H1 (cell line): ENCODE measurements at regions not wholly inside any gene's neighbourhood (a gene's known extent, or its start where the extent isn't known, plus 50 kb on each side); places are given as distances from the start of the nearest gene placed in this dataset.

Experiments
- CTCF ChIA-PET: fragments of 300-600 bp; sonication (Branson Sonifier 250); formaldehyde crosslinking; loops from one replicate; lab custom pipeline; 2021; ENCODE audit not compliant: partially characterized antibody; lab: Charles Lee
- POLR2A ChIA-PET: fragments of 300-600 bp; sonication (Branson Sonifier 250); formaldehyde crosslinking; loops from one replicate; lab custom pipeline; 2021; ENCODE audit warnings: inconsistent platforms; ENCODE audit not compliant: partially characterized antibody; lab: Charles Lee
- DNase-seq, 2 experiments: peaks; one replicate each; pipeline versions ENCODE4 v3.0.0 to v3.0.0-alpha.2; 2010 to 2022; ENCODE audit warnings: low spot score in 2 of 2, low read depth in 1 of 2, mixed read lengths in 1 of 2
- FAIRE-seq: peaks from 2 replicates; lab custom pipeline; 2011; peaks lifted over from hg19 to GRCh38; lab: Jason Lieb, UNC
- H2AFZ ChIP-seq: 2 replicates; pipeline ENCODE4 v1.8.1; 2012; ENCODE audit warnings: low read length, inconsistent platforms
- H2AK5ac ChIP-seq: 2 replicates; pipeline ENCODE4 v1.6.1; 2013; ENCODE audit warnings: low read depth, low read length
- H2BK120ac ChIP-seq: replicated peaks from 2 replicates; pipeline ENCODE3; 2013; ENCODE audit warnings: low read depth, low read length, inconsistent platforms
- H2BK12ac ChIP-seq: 2 replicates; pipeline ENCODE4 v1.6.1; 2013; ENCODE audit warnings: low read depth, low read length
- H2BK15ac ChIP-seq: 2 replicates; pipeline ENCODE4 v1.6.1; 2013; ENCODE audit warnings: low read length
- H2BK20ac ChIP-seq: 2 replicates; pipeline ENCODE4 v1.6.1; 2013; ENCODE audit warnings: low read length
- H2BK5ac ChIP-seq: 2 replicates; pipeline ENCODE4 v1.6.1; 2013; ENCODE audit warnings: low read depth, low read length
- H3K14ac ChIP-seq: 2 replicates; pipeline ENCODE4 v1.6.1; 2013; ENCODE audit warnings: inconsistent platforms; ENCODE audit not compliant: insufficient read length
- H3K18ac ChIP-seq: 2 replicates; pipeline ENCODE4 v1.6.1; 2013; ENCODE audit warnings: low read length; ENCODE audit errors: extremely low read depth
- H3K23ac ChIP-seq: 2 replicates; pipeline ENCODE4 v1.6.1; 2013; ENCODE audit warnings: inconsistent platforms; ENCODE audit not compliant: insufficient read length
- H3K23me2 ChIP-seq: 2 replicates; pipeline ENCODE4 v1.6.1; 2013; ENCODE audit warnings: low read depth, low read length
- H3K27ac ChIP-seq: 2 replicates; pipeline ENCODE4 v1.6.1; 2011; ENCODE audit warnings: low read depth, low read length, inconsistent platforms
- H3K27me3 ChIP-seq, 4 experiments: replicated peaks in 1 of 4; 1 replicate in 1 of 4; 2 replicates in 3 of 4; pipeline versions ENCODE4 v1.6.1 to v1.8.1; 2011 to 2013; ENCODE audit warnings: low read length in 3 of 4, mild to moderate bottlenecking in 3 of 4, inconsistent platforms in 2 of 4, mixed read lengths in 2 of 4, moderate library complexity in 1 of 4; ENCODE audit not compliant: control insufficient read depth in 3 of 4, insufficient read depth in 3 of 4; ENCODE audit errors: extremely low read depth in 1 of 4
- H3K36me3 ChIP-seq, 4 experiments: 2 replicates each; pipeline versions ENCODE4 v1.6.1 to v1.8.1; 2011 to 2013; ENCODE audit warnings: mild to moderate bottlenecking in 4 of 4, low read length in 3 of 4, moderate library complexity in 2 of 4, control low read depth in 1 of 4, inconsistent platforms in 1 of 4; ENCODE audit not compliant: insufficient read depth in 4 of 4, control insufficient read depth in 2 of 4
- H3K4ac ChIP-seq: replicated peaks from 2 replicates; pipeline ENCODE3; 2013; ENCODE audit warnings: low read length, low read depth, mixed read lengths, inconsistent platforms; ENCODE audit not compliant: insufficient read length
- H3K4me1 ChIP-seq, 4 experiments: replicated peaks in 1 of 4; 1 replicate in 1 of 4; 2 replicates in 3 of 4; pipeline versions ENCODE4 v1.6.1 to v1.8.1; 2011 to 2013; ENCODE audit warnings: low read length in 3 of 4, inconsistent platforms in 2 of 4, mixed read lengths in 1 of 4; ENCODE audit not compliant: insufficient read depth in 4 of 4, control insufficient read depth in 3 of 4
- H3K4me2 ChIP-seq, 2 experiments: 2 replicates each; pipeline versions ENCODE4 v1.6.1 to v1.8.1; 2011 to 2013; ENCODE audit warnings: low read depth in 2 of 2, low read length in 2 of 2, control low read depth in 1 of 2, inconsistent platforms in 1 of 2, mild to moderate bottlenecking in 1 of 2; ENCODE audit not compliant: insufficient read depth in 1 of 2
- H3K4me3 ChIP-seq, 4 experiments: fragments of 200-600, 300-600 bp in 1 of 4; sonication (generic), shearing (Covaris generic), sonication (Bioruptor Twin) in 1 of 4; 2 replicates each; pipeline versions ENCODE4 v1.5.1 to v1.8.1; 2011 to 2016; ENCODE audit warnings: low read length in 4 of 4, low read depth in 3 of 4, control low read depth in 2 of 4, inconsistent platforms in 2 of 4, mild to moderate bottlenecking in 2 of 4, mixed read lengths in 1 of 4, moderate library complexity in 1 of 4; ENCODE audit not compliant: insufficient read depth in 2 of 4; ENCODE audit errors: extremely low read depth in 1 of 4
- H3K56ac ChIP-seq: replicated peaks from 2 replicates; pipeline ENCODE3; 2013; ENCODE audit warnings: low read depth, mild to moderate bottlenecking, mixed read lengths, low read length, inconsistent platforms; ENCODE audit not compliant: insufficient read length
- H3K79me1 ChIP-seq: 2 replicates; pipeline ENCODE4 v1.6.1; 2013; ENCODE audit warnings: low read depth, low read length, control low read depth
- H3K79me2 ChIP-seq, 2 experiments: 2 replicates each; pipeline versions ENCODE4 v1.6.1 to v1.8.1; 2012 to 2013; ENCODE audit warnings: low read length in 2 of 2, mild to moderate bottlenecking in 2 of 2, inconsistent platforms in 1 of 2; ENCODE audit not compliant: insufficient read depth in 2 of 2, control insufficient read depth in 1 of 2
- H3K9ac ChIP-seq, 4 experiments: replicated peaks in 1 of 4; 1 replicate in 1 of 4; 2 replicates in 3 of 4; pipeline versions ENCODE4 v1.6.1 to v1.8.1; 2011 to 2013; ENCODE audit warnings: low read depth in 3 of 4, low read length in 3 of 4, control low read depth in 2 of 4, mild to moderate bottlenecking in 2 of 4, moderate library complexity in 2 of 4, inconsistent platforms in 1 of 4; ENCODE audit errors: extremely low read depth in 1 of 4
- H3K9me3 ChIP-seq, 2 experiments: 2 replicates each; pipeline versions ENCODE4 v1.6.1 to v1.8.1; 2012 to 2013; ENCODE audit warnings: mild to moderate bottlenecking in 2 of 2, moderate library complexity in 2 of 2, control low read depth in 1 of 2, inconsistent platforms in 1 of 2, low read depth in 1 of 2, low read length in 1 of 2, mixed read lengths in 1 of 2; ENCODE audit not compliant: insufficient read depth in 2 of 2
- H4K20me1 ChIP-seq, 2 experiments: replicated peaks in 1 of 2; 2 replicates each; pipeline versions ENCODE3 to v1.8.1; 2011 to 2013; ENCODE audit warnings: inconsistent platforms in 2 of 2, low read length in 2 of 2, mild to moderate bottlenecking in 1 of 2; ENCODE audit not compliant: insufficient read depth in 2 of 2, control insufficient read depth in 1 of 2
- H4K5ac ChIP-seq: 2 replicates; pipeline ENCODE4 v1.6.1; 2013; ENCODE audit warnings: low read length, low read depth, mixed read lengths, inconsistent platforms; ENCODE audit not compliant: insufficient read length
- H4K8ac ChIP-seq: 2 replicates; pipeline ENCODE4 v1.8.0; 2013; ENCODE audit warnings: mild to moderate bottlenecking, moderate library complexity, low read length, inconsistent platforms; ENCODE audit not compliant: insufficient read depth; ENCODE audit errors: extremely low read depth
- H4K91ac ChIP-seq: replicated peaks from 2 replicates; pipeline ENCODE3; 2013; ENCODE audit warnings: low read length, mixed read lengths, inconsistent platforms; ENCODE audit not compliant: insufficient read length
- HDAC2 ChIP-seq, 2 experiments: fragments of 300-600 bp in 1 of 2; sonication (generic) in 1 of 2; IDR thresholded peaks; 2 replicates each; pipeline ENCODE4 v1.6.1; 2011 to 2012; ENCODE audit warnings: low read depth in 2 of 2, low read length in 2 of 2, mild to moderate bottlenecking in 2 of 2, moderate library complexity in 2 of 2, borderline replicate concordance in 1 of 2, inconsistent platforms in 1 of 2
- KDM1A ChIP-seq: fragments of 200-600, 300-600 bp; sonication (generic); IDR thresholded peaks from 2 replicates; pipeline ENCODE4 v1.7.1; 2016; ENCODE audit warnings: mild to moderate bottlenecking, low read length, borderline replicate concordance
- SIRT6 ChIP-seq: IDR thresholded peaks from one replicate; pipeline ENCODE4 v1.7.1; 2012; ENCODE audit warnings: low read length, inconsistent platforms
- SP1 ChIP-seq: IDR thresholded peaks from 2 replicates; pipeline ENCODE4 v1.6.1; 2011; ENCODE audit warnings: low read depth, low read length
- TEAD4 ChIP-seq: IDR thresholded peaks from 2 replicates; pipeline ENCODE4 v1.6.1; 2012; ENCODE audit warnings: low read depth, low read length, inconsistent platforms, mixed read lengths
- YY1 ChIP-seq: IDR thresholded peaks from 2 replicates; pipeline ENCODE4 v1.6.1; 2011; ENCODE audit warnings: low read depth, mild to moderate bottlenecking, low read length
- WGBS, 2 experiments: shearing (Covaris generic) in 1 of 2; methylation state at CpG; one replicate each; pipeline versions ENCODE4 v1.1.6 to v1.1.7; 2013 to 2015; ENCODE audit warnings: low lambda C conversion rate in 2 of 2, mixed read lengths in 2 of 2, inconsistent platforms in 1 of 2, low coverage in 1 of 2, missing lambda C conversion rate in 1 of 2; ENCODE audit not compliant: insufficient replicate concordance in 2 of 2, insufficient coverage in 1 of 2, insufficient read length in 1 of 2; ENCODE audit errors: extremely low coverage in 1 of 2, missing lambda C conversion rate in 1 of 2; 5-methylcytosine and 5-hydroxymethylcytosine counted together
- TF ChIP-seq, protein P1 (sequence below): IDR thresholded peaks from 2 replicates; pipeline ENCODE4 v1.6.1; 2011; ENCODE audit warnings: low read length, improper control_type of control experiment

- H2BK12ac ChIP-seq, result no peak overlapping the region
- no peak overlapping the region for H4K5ac ChIP-seq
- CTCF ChIA-PET, result interaction anchor here (1.1 to 1.7 kb wide), 7 partner anchors 29 to 226 kb away, joined by 3 to 7 read pairs (median 4); no protein-coding TSS in a partner anchor
- no peak overlapping the region for H3K18ac ChIP-seq
- 91% methylated on average over 9 of the region's 9 CpGs; no CpG with 5 or more reads in 1 of the 2 experiments for WGBS, 2 experiments
- H3K27ac ChIP-seq, result no peak overlapping the region
- H2BK15ac ChIP-seq, result no peak overlapping the region
- no peak overlapping the region for H4K8ac ChIP-seq
- H2AK5ac ChIP-seq, result no peak overlapping the region
- TF ChIP-seq HDAC2 (IDR thresholded peaks at IDR 0.05; ENCODE audit: borderline replicate concordance in 1 of 2, low read depth in 2 of 2, low read length in 2 of 2) (no peak), TEAD4 (no peak), SIRT6 (no peak), YY1 (no peak), SP1 (no peak), KDM1A (no peak)
- TF ChIP-seq, protein P1, sequence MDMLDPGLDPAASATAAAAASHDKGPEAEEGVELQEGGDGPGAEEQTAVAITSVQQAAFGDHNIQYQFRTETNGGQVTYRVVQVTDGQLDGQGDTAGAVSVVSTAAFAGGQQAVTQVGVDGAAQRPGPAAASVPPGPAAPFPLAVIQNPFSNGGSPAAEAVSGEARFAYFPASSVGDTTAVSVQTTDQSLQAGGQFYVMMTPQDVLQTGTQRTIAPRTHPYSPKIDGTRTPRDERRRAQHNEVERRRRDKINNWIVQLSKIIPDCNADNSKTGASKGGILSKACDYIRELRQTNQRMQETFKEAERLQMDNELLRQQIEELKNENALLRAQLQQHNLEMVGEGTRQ, result no peak
- TF ChIP-seq, all 59 proteins: peak for 0
- H4K20me1 ChIP-seq, result no peaks in the 10 kb centered on the region
- no peak overlapping the region for H3K23ac ChIP-seq
- H3K27me3 ChIP-seq, result no peaks in the 10 kb centered on the region
- no peak overlapping the region for H3K56ac ChIP-seq
- H3K14ac ChIP-seq, result no peak overlapping the region
- no peak overlapping the region for H2BK5ac ChIP-seq
- no peak overlapping the region for H3K9ac ChIP-seq
- no peak for DNase-seq
- H3K4me1 ChIP-seq, result no peaks in the 10 kb centered on the region
- POLR2A ChIA-PET, result no interaction called here
- FAIRE-seq, result no peak
- H3K4me2 ChIP-seq, result no peak overlapping the region
- no peak overlapping the region for H2BK120ac ChIP-seq
- no peak overlapping the region for H2BK20ac ChIP-seq
- H3K9me3 ChIP-seq, result no peaks in the 10 kb centered on the region
- no peak overlapping the region for H2AFZ ChIP-seq
- no peaks in the 10 kb centered on the region for H3K23me2 ChIP-seq
- H3K36me3 ChIP-seq, result no peaks in the 10 kb centered on the region
- no peak overlapping the region for H3K4me3 ChIP-seq
- H3K4ac ChIP-seq, result no peak overlapping the region
- no peaks in the 10 kb centered on the region for H3K79me1 ChIP-seq
- H4K91ac ChIP-seq, result no peak overlapping the region
- no peaks in the 10 kb centered on the region for H3K79me2 ChIP-seq
Observed at GRCh38 chr11:130636722-130637464, 188.4 kb downstream of the ADAMTS15 start.
